Epidermal melanocyte (primary cell): ENCODE measurements at regions not wholly inside any gene's neighbourhood (a gene's known extent, or its start where the extent isn't known, plus 50 kb on each side); places are given as distances from the start of the nearest gene placed in this dataset.

ENCODE experiments used
- DNase-seq: peaks from one replicate; pipeline ENCODE4 v3.0.0; 2011; ENCODE audit warnings: low spot score; ENCODE audit not compliant: insufficient read length

- no peak for DNase-seq
Observed at GRCh38 chr2:21610304-21610703, 486.5 kb downstream of the TDRD15 start.

GRCh38 chr2:21617885-21618434, 494.2 kb downstream of the TDRD15 start:
- no peak for DNase-seq

GRCh38 chr2:21620771-21621170, 497.0 kb downstream of the TDRD15 start:
- DNase-seq: no peak

GRCh38 chr2:21627938-21628337, 504.2 kb downstream of the TDRD15 start:
- DNase-seq: no peak

GRCh38 chr2:21633015-21633414, 509.2 kb downstream of the TDRD15 start:
- no peak for DNase-seq

- DNase-seq: no peak
Observed at GRCh38 chr2:21633466-21633865, 509.7 kb downstream of the TDRD15 start.

GRCh38 chr2:21633911-21634310, 510.1 kb downstream of the TDRD15 start:
- DNase-seq: no peak

- DNase-seq: no peak
Observed at GRCh38 chr2:21640046-21640445, 516.3 kb downstream of the TDRD15 start.

GRCh38 chr2:21642647-21643046, 518.9 kb downstream of the TDRD15 start:
- DNase-seq: no peak

- no peak for DNase-seq
Observed at GRCh38 chr2:21643180-21643579, 519.4 kb downstream of the TDRD15 start.

GRCh38 chr2:21644266-21644665, 520.5 kb downstream of the TDRD15 start:
- DNase-seq: no peak

- DNase-seq: no peak
Observed at GRCh38 chr2:21646345-21646744, 522.6 kb downstream of the TDRD15 start.

GRCh38 chr2:21650569-21650968, 526.8 kb downstream of the TDRD15 start:
- no peak for DNase-seq

- DNase-seq: no peak
Observed at GRCh38 chr2:21655136-21655535, 531.4 kb downstream of the TDRD15 start.

GRCh38 chr2:21656330-21657075, 532.7 kb downstream of the TDRD15 start:
- DNase-seq: no peak

- DNase-seq: no peak
Observed at GRCh38 chr2:21657445-21657844, 533.7 kb downstream of the TDRD15 start.

GRCh38 chr2:21658269-21658668, 534.5 kb downstream of the TDRD15 start:
- no peak for DNase-seq

GRCh38 chr2:21658907-21659477, 535.2 kb downstream of the TDRD15 start:
- no peak for DNase-seq

- no peak for DNase-seq
Observed at GRCh38 chr2:21664083-21664482, 540.3 kb downstream of the TDRD15 start.

GRCh38 chr2:21667638-21668037, 543.9 kb downstream of the TDRD15 start:
- DNase-seq: no peak

- no peak for DNase-seq
Observed at GRCh38 chr2:21668078-21668710, 544.4 kb downstream of the TDRD15 start.

GRCh38 chr2:21676041-21676440, 552.3 kb downstream of the TDRD15 start:
- no peak for DNase-seq
